IPS-20b (cell line): ENCODE measurements at regions not wholly inside any gene's neighbourhood (a gene's known extent, or its start where the extent isn't known, plus 50 kb on each side); places are given as distances from the start of the nearest gene placed in this dataset.

Experiments
- H3K27ac ChIP-seq: one replicate; pipeline ENCODE4 v1.5.1; 2013; ENCODE audit warnings: low read length
- H3K27me3 ChIP-seq: 2 replicates; pipeline ENCODE4 v1.6.1; 2013; ENCODE audit warnings: mild to moderate bottlenecking, low read length, inconsistent platforms; ENCODE audit not compliant: insufficient read depth
- H3K36me3 ChIP-seq: 2 replicates; pipeline ENCODE4 v1.6.1; 2013; ENCODE audit warnings: low read depth, mild to moderate bottlenecking, inconsistent platforms, low read length, moderate library complexity; ENCODE audit not compliant: insufficient read depth
- H3K4me1 ChIP-seq: 2 replicates; pipeline ENCODE4 v1.6.1; 2013; ENCODE audit warnings: mild to moderate bottlenecking, control low read depth, inconsistent platforms, low read length, moderate library complexity; ENCODE audit not compliant: insufficient read depth
- H3K4me3 ChIP-seq: 2 replicates; pipeline ENCODE4 v1.5.1; 2013; ENCODE audit warnings: mild to moderate bottlenecking, low read length, inconsistent platforms
- H3K9ac ChIP-seq: 2 replicates; pipeline ENCODE4 v1.6.1; 2013; ENCODE audit warnings: low read depth, mild to moderate bottlenecking, inconsistent platforms, low read length, moderate library complexity
- H3K9me3 ChIP-seq: 2 replicates; pipeline ENCODE4 v1.6.1; 2013; ENCODE audit warnings: mild to moderate bottlenecking, low read depth, low read length, inconsistent platforms; ENCODE audit not compliant: insufficient read depth

DNA sequence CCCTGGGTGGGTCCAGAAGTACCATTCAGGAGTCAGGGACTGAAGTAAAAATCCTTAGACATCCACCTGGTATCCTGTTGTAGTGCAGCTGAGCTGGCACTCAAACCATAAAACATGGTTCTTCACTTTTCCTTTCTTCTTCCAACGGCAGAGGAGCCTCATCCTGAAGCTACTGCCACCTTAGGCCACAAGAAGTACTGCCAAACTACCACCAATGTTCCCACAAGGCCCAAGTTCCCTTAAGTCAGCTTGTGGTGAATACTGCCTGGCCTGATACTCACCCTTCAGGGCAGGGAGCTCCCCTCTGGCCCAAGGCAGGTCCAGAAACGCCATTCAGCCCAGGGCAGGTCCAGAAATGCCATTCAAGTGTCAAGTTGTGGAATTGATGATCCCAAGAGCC, 1053.4 kb upstream of the CITED2 start:
- Histone ChIP-seq H3K4me1 (no peaks in the 10 kb centered on the region), H3K4me3 (no peak overlapping the region), H3K36me3 (no peaks in the 10 kb centered on the region), H3K27ac (no peak overlapping the region), H3K9me3 (peaks cover 2% of the 10 kb centered on the region), H3K27me3 (no peaks in the 10 kb centered on the region), H3K9ac (no peak overlapping the region)

DNA sequence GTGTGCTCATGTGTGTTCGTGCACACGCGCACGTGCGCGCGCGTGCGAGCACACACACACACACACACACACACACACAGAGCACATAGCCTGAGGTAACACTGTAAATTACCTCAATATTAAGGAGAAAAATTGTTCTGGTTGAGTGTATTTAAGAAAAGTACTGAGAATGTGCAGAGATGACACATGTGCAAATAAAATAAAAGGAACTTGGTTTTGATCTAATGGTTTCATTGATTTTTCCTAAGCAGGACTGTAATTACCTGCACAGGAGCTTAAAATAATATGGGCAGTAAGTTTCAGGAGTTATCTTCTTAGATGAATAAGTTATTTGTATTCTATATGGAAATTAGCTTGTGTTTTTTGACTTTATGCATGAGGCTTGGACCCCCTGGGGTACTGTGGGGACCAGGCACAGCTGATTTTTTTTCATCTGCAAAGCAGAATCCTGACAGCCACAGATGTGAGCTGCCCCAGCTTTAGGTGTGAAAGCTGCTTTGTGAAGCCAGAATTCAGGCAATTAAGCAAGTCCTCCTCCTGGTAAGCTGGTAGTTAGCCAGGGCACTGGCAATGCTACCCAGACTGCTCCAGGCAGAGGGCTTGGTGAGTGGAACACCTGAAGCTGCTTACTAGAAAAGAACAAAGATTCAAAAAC, 1040.6 kb upstream of the CITED2 start:
- H3K36me3 ChIP-seq: no peaks in the 10 kb centered on the region
- no peaks in the 10 kb centered on the region for H3K27me3 ChIP-seq
- H3K9ac ChIP-seq: no peak overlapping the region
- peaks cover 1% of the 10 kb centered on the region; the same call in 1 of the 2 replicates for H3K9me3 ChIP-seq
- no peak overlapping the region for H3K27ac ChIP-seq
- H3K4me3 ChIP-seq: no peak overlapping the region
- H3K4me1 ChIP-seq: 0 out of 2 replicates have a peak, but pooled peaks cover 4% of the 10 kb centered on the region

DNA sequence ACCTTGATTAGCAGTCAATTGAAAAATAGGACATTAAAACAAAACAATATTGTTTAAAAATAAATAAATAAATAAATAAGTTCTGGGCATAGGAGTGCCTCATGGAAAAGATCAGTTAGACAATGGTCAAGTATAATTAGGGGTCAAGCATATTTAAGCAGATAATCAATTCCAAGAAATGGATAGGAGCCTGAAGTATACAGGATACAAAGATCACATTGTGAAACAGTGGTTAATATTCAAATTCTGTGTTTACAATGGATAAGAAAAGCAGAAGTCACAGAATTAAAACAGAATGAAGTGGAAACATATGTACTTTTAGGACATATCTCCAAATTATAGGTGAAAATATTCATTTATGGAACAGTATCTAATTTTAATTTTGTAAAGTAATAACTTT, 1028.6 kb upstream of the CITED2 start:
- no peak overlapping the region for H3K9ac ChIP-seq
- 0 out of 2 replicates have a peak, but pooled peaks cover 2% of the 10 kb centered on the region for H3K9me3 ChIP-seq
- no peaks in the 10 kb centered on the region for H3K4me1 ChIP-seq
- no peaks in the 10 kb centered on the region for H3K36me3 ChIP-seq
- no peak overlapping the region for H3K4me3 ChIP-seq
- H3K27me3 ChIP-seq: no peaks in the 10 kb centered on the region
- H3K27ac ChIP-seq: no peak overlapping the region

DNA sequence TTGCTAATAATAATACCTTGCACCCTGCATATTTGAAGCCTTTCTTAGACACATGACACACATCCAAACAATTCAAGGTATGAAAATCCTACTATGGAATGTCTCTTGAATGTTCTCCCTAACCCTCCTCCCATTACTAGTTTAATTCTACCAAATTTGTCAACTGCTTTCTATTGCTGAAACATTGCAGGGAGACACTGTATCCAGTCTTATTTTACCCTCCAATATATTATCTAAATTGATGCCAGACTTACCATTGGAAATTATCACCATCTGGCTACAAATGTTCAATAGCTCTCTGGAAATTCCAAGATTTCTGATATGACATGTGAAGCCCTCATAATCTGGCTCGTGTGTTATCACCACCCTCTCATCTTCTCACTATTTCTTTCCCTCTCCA, 1027.3 kb upstream of the CITED2 start:
- H3K4me3 ChIP-seq: no peak overlapping the region
- no peaks in the 10 kb centered on the region for H3K36me3 ChIP-seq
- no peak overlapping the region for H3K27ac ChIP-seq
- no peaks in the 10 kb centered on the region for H3K27me3 ChIP-seq
- H3K9ac ChIP-seq: no peak overlapping the region
- 0 out of 2 replicates have a peak, but pooled peaks cover 2% of the 10 kb centered on the region for H3K9me3 ChIP-seq
- H3K4me1 ChIP-seq: no peaks in the 10 kb centered on the region

DNA sequence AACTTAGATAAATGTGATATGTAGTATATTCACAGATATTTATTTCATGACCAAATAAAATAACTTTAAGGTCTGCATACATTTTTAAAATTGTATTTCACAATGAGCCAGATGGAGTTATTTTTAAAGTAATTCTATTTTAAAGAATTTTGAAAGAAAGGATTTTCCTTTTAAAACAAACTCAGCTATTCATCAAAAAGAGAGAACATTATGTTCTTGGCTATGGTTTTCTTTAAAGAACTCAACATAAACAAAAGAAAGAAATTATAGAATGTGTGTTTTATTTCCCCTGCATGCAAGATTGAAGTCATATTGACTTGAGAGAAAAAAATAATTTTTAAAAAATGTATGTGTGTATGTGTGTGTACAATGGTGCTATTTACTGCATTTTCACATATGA, 1023.6 kb upstream of the CITED2 start:
- H3K9me3 ChIP-seq: no peaks in the 10 kb centered on the region

DNA sequence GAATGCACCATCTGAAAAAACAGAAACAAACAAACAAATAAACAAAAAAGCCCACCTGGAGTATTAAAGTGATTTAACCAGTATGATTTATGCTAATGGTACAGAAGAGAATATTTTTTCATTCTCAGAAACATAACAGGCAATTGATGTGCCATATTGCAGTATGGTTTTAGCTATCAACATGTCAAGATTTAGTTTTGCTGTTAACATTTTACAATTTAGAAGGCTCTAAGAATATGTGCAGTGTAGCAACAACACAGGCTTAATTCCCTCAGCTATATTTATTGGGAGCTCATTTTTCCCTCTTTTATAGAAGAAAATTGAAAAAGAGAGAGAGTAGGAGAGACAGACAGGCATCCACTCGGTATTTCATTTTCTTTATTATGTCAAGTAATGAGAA, 1022.7 kb upstream of the CITED2 start:
- Histone ChIP-seq H3K9ac (no peak overlapping the region), H3K4me3 (no peak overlapping the region), H3K27me3 (no peaks in the 10 kb centered on the region), H3K36me3 (no peaks in the 10 kb centered on the region), H3K9me3 (no peaks in the 10 kb centered on the region), H3K27ac (no peak overlapping the region), H3K4me1 (no peaks in the 10 kb centered on the region)

More for the DNA sequence above, 1023.6 kb upstream of the CITED2 start:
- H3K27ac ChIP-seq: no peak overlapping the region
- H3K36me3 ChIP-seq: no peaks in the 10 kb centered on the region
- no peak overlapping the region for H3K4me3 ChIP-seq
- no peak overlapping the region for H3K9ac ChIP-seq
- H3K4me1 ChIP-seq: no peaks in the 10 kb centered on the region
- H3K27me3 ChIP-seq: no peaks in the 10 kb centered on the region

DNA sequence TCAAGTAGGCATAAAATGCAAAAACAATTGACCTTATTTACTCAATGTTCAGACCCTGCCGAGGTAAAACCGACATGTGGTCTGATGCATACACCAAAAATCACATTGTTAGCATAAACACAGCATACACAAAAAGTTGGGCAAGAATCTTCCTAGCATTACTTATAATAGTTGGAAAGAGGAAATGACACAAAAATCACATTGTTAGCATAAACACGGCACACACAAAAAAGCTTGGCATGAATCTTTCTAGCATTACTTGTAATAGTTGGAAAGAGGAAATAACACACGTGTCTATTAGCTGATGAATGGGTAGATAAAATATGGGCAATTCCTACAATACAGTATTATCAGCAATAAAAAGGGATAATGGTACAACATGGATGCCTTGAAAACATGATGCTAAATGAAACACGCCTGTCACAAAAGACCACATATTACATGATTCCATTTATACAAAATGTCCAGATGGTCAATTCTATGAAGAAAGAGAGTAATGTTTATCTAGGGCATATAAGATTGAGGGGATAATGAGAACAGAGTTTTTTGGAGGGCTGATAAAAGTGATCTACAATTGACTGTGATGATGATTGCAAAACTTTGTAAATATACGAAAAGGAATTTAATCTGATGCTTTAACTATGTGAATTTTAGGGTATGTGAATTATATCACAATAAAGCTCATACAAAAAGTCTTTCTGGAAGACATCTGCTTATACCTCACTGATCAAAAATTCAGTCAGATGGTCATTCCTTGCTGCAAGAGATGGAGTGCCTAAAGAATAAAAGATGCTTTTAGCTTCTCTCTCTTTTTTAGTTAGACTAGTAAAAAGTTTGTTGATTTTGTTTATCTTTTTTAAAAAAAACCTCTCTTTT, 1019.5 kb upstream of the CITED2 start:
- Histone ChIP-seq H3K9ac (no peak overlapping the region), H3K4me1 (no peaks in the 10 kb centered on the region), H3K9me3 (no peaks in the 10 kb centered on the region), H3K27me3 (no peaks in the 10 kb centered on the region), H3K27ac (no peak overlapping the region), H3K36me3 (no peaks in the 10 kb centered on the region), H3K4me3 (no peak overlapping the region)

DNA sequence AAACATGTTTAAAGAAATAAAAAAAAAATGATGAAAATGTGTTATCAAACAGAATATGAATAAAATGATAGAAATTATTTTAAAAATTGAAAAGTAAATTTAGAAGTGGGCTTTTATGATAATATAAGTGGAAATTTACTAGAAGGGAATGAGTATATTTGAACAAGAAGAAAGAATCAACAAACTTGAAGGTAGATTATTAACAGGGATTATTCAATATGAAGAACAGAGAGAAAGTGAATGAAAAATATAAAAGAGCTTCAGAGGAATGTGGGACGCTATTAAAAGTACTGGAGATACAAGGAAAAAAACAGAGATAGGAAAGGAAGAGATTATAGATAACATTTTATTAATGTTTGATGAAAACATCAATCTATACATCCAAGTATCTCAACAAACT, 1014.4 kb upstream of the CITED2 start:
- no peaks in the 10 kb centered on the region for H3K36me3 ChIP-seq
- H3K4me3 ChIP-seq: no peak overlapping the region
- no peaks in the 10 kb centered on the region for H3K27me3 ChIP-seq
- peaks cover 21% of the 10 kb centered on the region; the same call in 1 of the 2 replicates for H3K9me3 ChIP-seq
- no peaks in the 10 kb centered on the region for H3K4me1 ChIP-seq
- no peak overlapping the region for H3K27ac ChIP-seq
- H3K9ac ChIP-seq: no peak overlapping the region

DNA sequence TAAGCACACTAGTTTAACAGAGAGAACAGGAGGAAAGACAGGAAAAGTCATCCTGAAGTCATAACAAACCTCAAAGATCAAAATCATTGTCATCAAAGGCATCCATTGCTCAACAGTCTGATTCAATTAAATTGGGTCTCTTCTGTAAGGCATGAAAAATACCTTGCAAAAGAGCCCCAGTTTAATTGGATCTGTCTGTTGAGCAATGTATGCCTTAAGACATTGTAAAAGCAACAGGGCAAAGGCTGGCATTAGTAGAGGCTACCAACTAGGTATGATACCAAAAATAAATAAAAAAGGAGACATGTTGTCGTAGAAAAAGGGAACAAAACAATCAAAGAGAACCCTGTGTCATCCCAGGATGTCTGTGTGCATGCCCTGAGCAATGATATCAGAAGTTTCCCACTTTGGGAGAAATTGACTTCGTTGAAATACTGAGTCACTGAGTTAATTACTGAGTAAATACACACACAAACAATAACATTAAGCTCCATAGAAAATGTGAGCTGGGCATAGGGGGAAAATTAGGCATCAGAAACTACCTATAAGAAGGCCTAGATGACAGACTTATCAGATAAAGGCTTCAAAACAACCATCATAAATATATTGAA, 1013.8 kb upstream of the CITED2 start:
- Histone ChIP-seq H3K9me3 (peaks cover 21% of the 10 kb centered on the region; the same call in 1 of the 2 replicates), H3K9ac (no peak overlapping the region), H3K4me1 (no peaks in the 10 kb centered on the region), H3K4me3 (no peak overlapping the region), H3K27me3 (no peaks in the 10 kb centered on the region), H3K36me3 (no peaks in the 10 kb centered on the region), H3K27ac (no peak overlapping the region)

DNA sequence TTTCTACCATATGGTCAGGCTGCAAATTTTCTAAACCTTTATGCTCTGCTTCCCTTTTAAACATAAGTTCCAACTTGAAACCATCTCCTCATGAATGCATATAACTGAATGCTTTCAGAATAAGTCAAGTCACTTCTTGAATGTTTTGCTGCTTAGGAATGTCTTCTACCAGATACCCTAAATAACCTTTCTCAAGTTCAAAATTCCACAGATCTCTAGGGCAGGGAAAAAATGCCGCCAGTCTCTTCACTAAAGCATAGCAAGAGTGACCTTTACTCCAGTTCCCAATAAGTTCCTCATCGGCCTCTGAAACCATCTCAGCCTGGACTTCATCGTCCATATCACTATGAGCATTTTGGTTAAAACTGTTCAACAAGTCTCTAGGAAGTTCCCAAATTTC, 1011.2 kb upstream of the CITED2 start:
- H3K4me3 ChIP-seq: no peak overlapping the region
- no peak overlapping the region for H3K9ac ChIP-seq
- no peaks in the 10 kb centered on the region for H3K27me3 ChIP-seq
- H3K27ac ChIP-seq: no peak overlapping the region
- H3K4me1 ChIP-seq: no peaks in the 10 kb centered on the region
- H3K9me3 ChIP-seq: peaks cover 21% of the 10 kb centered on the region; the same call in 1 of the 2 replicates
- no peaks in the 10 kb centered on the region for H3K36me3 ChIP-seq

DNA sequence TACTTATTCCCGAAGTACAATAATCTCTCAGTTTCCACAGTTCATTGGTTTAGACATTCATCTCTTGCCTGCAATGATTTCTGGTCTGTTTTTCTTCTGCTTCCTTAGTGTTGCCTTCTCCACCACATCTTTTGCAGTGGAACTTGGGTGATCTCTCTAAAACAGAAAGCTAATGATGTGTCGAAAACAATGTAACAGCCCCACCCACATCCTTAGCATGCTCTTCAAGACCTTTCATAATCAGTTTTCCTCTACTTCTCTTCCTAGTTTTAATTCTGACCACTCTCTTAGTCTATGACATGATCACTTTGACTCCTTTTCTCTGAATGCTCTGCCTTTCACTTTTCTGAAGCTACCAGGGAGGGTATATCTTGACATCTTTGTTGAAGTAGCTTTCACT, 1007.9 kb upstream of the CITED2 start:
- H3K4me3 ChIP-seq: no peak overlapping the region
- H3K36me3 ChIP-seq: no peaks in the 10 kb centered on the region
- no peak overlapping the region for H3K9ac ChIP-seq
- peaks cover 21% of the 10 kb centered on the region; the same call in 1 of the 2 replicates for H3K9me3 ChIP-seq
- no peaks in the 10 kb centered on the region for H3K4me1 ChIP-seq
- no peaks in the 10 kb centered on the region for H3K27me3 ChIP-seq
- no peak overlapping the region for H3K27ac ChIP-seq
